OCI-LY7 (cell line): ENCODE measurements at regions not wholly inside any gene's neighbourhood (a gene's known extent, or its start where the extent isn't known, plus 50 kb on each side); places are given as distances from the start of the nearest gene placed in this dataset.

ENCODE experiments used
- BruUV-seq: library from RNA; stranded (reverse); fragments of 400-500 nt; replicated peaks from 2 replicates; lab custom pipeline; 2021; lab: Mats Ljungman, UMichigan
- CTCF ChIA-PET: fragments of 300-600 bp; sonication (Branson Sonifier 250); formaldehyde crosslinking; loops from one replicate; lab custom pipeline; 2022; ENCODE audit warnings: antibody characterized with exemption; ENCODE audit not compliant: unreplicated experiment; lab: Charles Lee
- POLR2A ChIA-PET: fragments of 300-600 bp; sonication (Branson Sonifier 250); formaldehyde crosslinking; loops from one replicate; lab custom pipeline; 2022; ENCODE audit warnings: antibody characterized with exemption; lab: Charles Lee
- DNase-seq: peaks from one replicate; pipeline ENCODE4 v3.0.0-alpha.2; 2015; ENCODE audit warnings: low spot score
- H2AFZ ChIP-seq: fragments of 200-600 bp; sonication (generic), shearing (Covaris generic); 2 replicates; pipeline ENCODE4 v1.6.1; 2014; ENCODE audit warnings: mild to moderate bottlenecking, antibody characterized with exemption, low read length, moderate library complexity
- H3K27ac ChIP-seq: fragments of 200-600 bp; sonication (generic); 2 replicates; pipeline ENCODE4 v1.5.1; 2014; ENCODE audit warnings: mixed run types, low read depth, mild to moderate bottlenecking, moderate library complexity, low read length, inconsistent platforms; ENCODE audit not compliant: poor library complexity, severe bottlenecking
- H3K36me3 ChIP-seq: fragments of 200-600 bp; sonication (generic); 2 replicates; pipeline ENCODE4 v1.6.1; 2014; ENCODE audit warnings: mild to moderate bottlenecking, antibody characterized with exemption, low read length, moderate library complexity, mixed read lengths; ENCODE audit not compliant: insufficient read depth
- H3K4me1 ChIP-seq: fragments of 200-600 bp; sonication (generic); 2 replicates; pipeline ENCODE4 v1.5.1; 2014; ENCODE audit warnings: mild to moderate bottlenecking, low read length; ENCODE audit not compliant: insufficient read depth, poor library complexity, severe bottlenecking
- H3K4me2 ChIP-seq: fragments of 200-600 bp; sonication (generic); 2 replicates; pipeline ENCODE4 v1.6.1; 2014; ENCODE audit warnings: mild to moderate bottlenecking, low read length
- H3K4me3 ChIP-seq: fragments of 200-600 bp; sonication (generic); 2 replicates; pipeline ENCODE4 v1.5.1; 2014; ENCODE audit warnings: mild to moderate bottlenecking, low read depth, low read length; ENCODE audit not compliant: poor library complexity, severe bottlenecking
- H3K79me2 ChIP-seq: fragments of 200-600 bp; sonication (generic); 2 replicates; pipeline ENCODE4 v1.6.1; 2016; ENCODE audit warnings: low read depth, mild to moderate bottlenecking, low read length, moderate library complexity, mixed read lengths; ENCODE audit not compliant: insufficient read depth
- H3K9me2 ChIP-seq: fragments of 200-600 bp; sonication (generic); 2 replicates; pipeline ENCODE4 v1.6.1; 2016; ENCODE audit warnings: mild to moderate bottlenecking, low read length, mixed read lengths; ENCODE audit not compliant: insufficient read depth
- H3K9me3 ChIP-seq: fragments of 200-600 bp; sonication (generic); 2 replicates; pipeline ENCODE4 v1.6.1; 2014; ENCODE audit warnings: mild to moderate bottlenecking, mixed run types, low read length, mixed read lengths
- H4K20me1 ChIP-seq: fragments of 200-600 bp; sonication (generic); 2 replicates; pipeline ENCODE4 v1.6.1; 2014; ENCODE audit warnings: mild to moderate bottlenecking, antibody characterized with exemption, low read length, moderate library complexity, mixed read lengths; ENCODE audit not compliant: insufficient read depth
- EZH2phosphoT487 ChIP-seq: fragments of 200-600 bp; sonication (generic); IDR thresholded peaks from 2 replicates; pipeline ENCODE4 v1.6.1; 2018; ENCODE audit warnings: low read depth, borderline replicate concordance, mild to moderate bottlenecking, mixed run types, antibody characterized with exemption, low read length, moderate library complexity, mixed read lengths
- intact Hi-C: fragments of 100-400 bp; cut with micrococcal nuclease; formaldehyde crosslinking; loops from one replicate; pipeline ENCODE4 v1.10.0; 2022; ENCODE audit not compliant: unreplicated experiment
- TF ChIP-seq, protein P1 (sequence below): fragments of 200-600 bp; sonication (generic); conservative IDR thresholded peaks from 2 replicates; pipeline ENCODE4 v1.5.1; 2014; ENCODE audit warnings: mild to moderate bottlenecking, antibody characterized with exemption, low read length, moderate library complexity, mixed read lengths

- BruUV-seq = no TSS peak
- H2AFZ ChIP-seq = no peak overlapping the region
- no peaks in the 10 kb centered on the region for H3K36me3 ChIP-seq
- DNase-seq = no peak
- no peaks in the 10 kb centered on the region for H3K9me3 ChIP-seq
- H3K9me2 ChIP-seq = no peaks in the 10 kb centered on the region; the same call in 1 of the 2 replicates
- no peaks in the 10 kb centered on the region for H3K4me1 ChIP-seq
- no peak overlapping the region for H3K4me3 ChIP-seq
- CTCF ChIA-PET = no interaction called here
- intact Hi-C loops = no loop called here
- POLR2A ChIA-PET = interaction anchor here (0.6 to 0.7 kb wide), 2 partner anchors 422 to 499 kb away, joined by 3 read pairs; no protein-coding TSS in a partner anchor
- no peaks in the 10 kb centered on the region for H3K79me2 ChIP-seq
- no peaks in the 10 kb centered on the region for H4K20me1 ChIP-seq
- TF ChIP-seq, protein P1, sequence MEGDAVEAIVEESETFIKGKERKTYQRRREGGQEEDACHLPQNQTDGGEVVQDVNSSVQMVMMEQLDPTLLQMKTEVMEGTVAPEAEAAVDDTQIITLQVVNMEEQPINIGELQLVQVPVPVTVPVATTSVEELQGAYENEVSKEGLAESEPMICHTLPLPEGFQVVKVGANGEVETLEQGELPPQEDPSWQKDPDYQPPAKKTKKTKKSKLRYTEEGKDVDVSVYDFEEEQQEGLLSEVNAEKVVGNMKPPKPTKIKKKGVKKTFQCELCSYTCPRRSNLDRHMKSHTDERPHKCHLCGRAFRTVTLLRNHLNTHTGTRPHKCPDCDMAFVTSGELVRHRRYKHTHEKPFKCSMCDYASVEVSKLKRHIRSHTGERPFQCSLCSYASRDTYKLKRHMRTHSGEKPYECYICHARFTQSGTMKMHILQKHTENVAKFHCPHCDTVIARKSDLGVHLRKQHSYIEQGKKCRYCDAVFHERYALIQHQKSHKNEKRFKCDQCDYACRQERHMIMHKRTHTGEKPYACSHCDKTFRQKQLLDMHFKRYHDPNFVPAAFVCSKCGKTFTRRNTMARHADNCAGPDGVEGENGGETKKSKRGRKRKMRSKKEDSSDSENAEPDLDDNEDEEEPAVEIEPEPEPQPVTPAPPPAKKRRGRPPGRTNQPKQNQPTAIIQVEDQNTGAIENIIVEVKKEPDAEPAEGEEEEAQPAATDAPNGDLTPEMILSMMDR = no peak
- no peak for TF ChIP-seq EZH2phosphoT487
- H3K27ac ChIP-seq = no peak overlapping the region
- no peak overlapping the region for H3K4me2 ChIP-seq
These were observed 65.0 kb downstream of the SCG2 start for GRCh38 chr2:223537115-223537514.

DNA sequence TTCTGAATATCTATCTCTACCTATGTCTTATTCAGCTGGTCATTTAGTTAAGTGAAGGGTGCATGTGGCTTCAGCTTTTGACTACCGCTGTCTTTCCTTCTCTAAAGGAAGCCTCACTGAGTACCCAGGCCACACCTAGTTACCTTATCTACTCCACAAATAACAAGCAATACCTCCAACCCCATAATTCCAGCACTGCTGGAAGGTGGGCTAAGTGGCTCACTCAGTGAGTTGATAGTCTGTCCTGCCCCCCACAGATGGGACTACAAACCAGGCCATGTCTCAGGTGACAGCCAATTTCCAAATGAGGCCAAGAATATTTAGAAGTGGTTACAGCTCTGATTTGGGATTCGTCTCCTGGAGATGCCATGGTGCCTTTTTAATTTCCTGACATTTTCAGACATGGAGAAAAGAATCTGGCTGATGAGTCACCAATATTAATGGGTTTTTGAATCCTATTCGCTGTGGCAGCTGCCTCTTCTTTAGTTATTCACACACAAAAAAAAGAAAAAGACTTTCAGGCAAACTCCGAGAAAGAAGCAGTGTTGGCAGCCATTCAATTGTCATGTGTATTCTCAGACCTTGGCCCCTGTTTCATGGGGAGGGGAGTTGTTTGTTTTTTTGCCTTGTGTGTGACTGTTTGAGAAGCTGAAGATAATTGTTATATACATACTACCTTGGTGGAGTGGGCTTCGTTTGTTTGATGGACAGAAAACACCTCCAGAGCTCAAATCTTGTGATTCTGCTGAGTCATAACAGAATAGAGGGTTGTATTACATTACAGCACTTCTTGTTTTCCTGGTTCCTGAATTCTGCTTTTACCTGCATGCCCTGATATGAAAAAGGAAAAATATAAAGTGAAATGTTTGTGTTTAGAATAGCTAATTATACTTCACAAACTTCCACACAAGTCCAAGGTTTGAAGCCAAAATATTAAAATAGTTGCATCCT is 64.2 kb downstream of the SCG2 start:
- BruUV-seq = no TSS peak
- no peaks in the 10 kb centered on the region for H3K36me3 ChIP-seq
- H3K9me3 ChIP-seq = no peaks in the 10 kb centered on the region
- TF ChIP-seq EZH2phosphoT487 = no peak
- TF ChIP-seq, protein P1 = no peak
- H3K79me2 ChIP-seq = no peaks in the 10 kb centered on the region
- H4K20me1 ChIP-seq = no peaks in the 10 kb centered on the region
- ChIA-PET POLR2A (interaction anchor here (0.6 to 0.7 kb wide), 2 partner anchors 34 to 500 kb away, joined by 3 read pairs; no protein-coding TSS in a partner anchor), CTCF (no interaction called here)
- no peaks in the 10 kb centered on the region; the same call in 1 of the 2 replicates for H3K9me2 ChIP-seq
- H3K4me1 ChIP-seq = no peaks in the 10 kb centered on the region
- H3K27ac ChIP-seq = no peak overlapping the region
- no peak for DNase-seq
- H3K4me2 ChIP-seq = no peak overlapping the region
- no peak overlapping the region for H3K4me3 ChIP-seq
- H2AFZ ChIP-seq = no peak overlapping the region
- intact Hi-C loops = no loop called here
